Ureter (tissue), 1 donor: ENCODE measurements at regions not wholly inside any gene's neighbourhood (a gene's known extent, or its start where the extent isn't known, plus 50 kb on each side); places are given as distances from the start of the nearest gene placed in this dataset.

ENCODE experiments used
- DNase-seq: peaks from one replicate; pipeline ENCODE4 v3.0.0-alpha.2; 2020; ENCODE audit warnings: low spot score
- donor health status: DM: yes; HTN: yes; CAD: no.

DNA sequence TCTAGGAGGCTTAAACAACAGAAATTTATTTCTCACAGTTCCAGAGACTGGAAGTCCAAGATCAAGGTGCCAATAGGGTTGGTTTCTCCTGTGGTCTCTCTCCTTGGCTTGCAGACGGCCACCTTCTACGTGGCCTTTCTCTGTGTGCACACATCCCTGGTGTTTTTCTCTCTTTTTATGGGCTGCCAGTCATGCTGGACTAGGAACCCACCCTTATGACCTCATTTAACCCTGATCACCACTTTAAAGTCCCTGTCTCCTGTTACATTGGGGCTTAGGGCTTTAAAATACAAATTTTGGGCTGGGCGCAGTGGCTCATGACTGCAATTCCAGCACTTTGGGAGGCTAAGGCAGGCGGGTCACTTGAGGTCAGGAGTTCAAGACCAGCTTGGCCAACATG, 157.1 kb downstream of the TLE1 start:
- DNase-seq: no peak

- DNase-seq: no peak
These were observed 157.8 kb downstream of the TLE1 start for GRCh38 chr9:81531511-81531910.

- no peak for DNase-seq
These were observed 158.5 kb downstream of the TLE1 start for GRCh38 chr9:81530846-81531245.

- DNase-seq: no peak
These were observed 159.0 kb downstream of the TLE1 start for GRCh38 chr9:81530310-81530810.

DNA sequence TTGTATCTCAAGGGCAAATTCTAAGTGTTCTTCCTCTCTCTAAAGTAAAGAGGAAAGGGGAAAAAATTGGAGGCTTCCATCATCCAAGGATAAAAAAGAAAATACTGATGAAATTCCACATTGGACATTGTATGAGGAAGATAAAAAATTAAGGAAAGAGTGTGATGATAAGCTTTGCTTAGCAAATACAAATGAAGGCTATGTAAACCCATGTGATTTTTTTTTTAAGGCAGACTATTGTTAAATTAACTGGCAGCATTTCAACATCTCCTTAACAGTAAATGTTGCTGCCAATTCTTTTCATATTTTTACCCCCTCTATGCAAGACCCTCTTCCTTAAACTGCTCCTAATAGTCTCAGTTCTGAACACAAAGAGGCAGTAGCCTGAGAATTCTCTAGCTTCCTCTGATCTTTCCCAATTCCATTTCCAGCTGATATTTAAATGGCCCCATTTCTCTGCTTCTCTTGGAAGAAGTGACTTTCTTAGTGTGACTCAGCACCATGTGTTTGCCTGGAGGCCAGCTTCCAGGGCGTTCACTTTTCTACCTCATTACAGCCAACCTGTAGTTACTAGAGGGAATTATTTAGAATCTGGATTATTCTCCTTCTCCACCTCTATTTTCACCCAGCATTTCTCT, 159.7 kb downstream of the TLE1 start:
- no peak for DNase-seq

GRCh38 chr9:81526587-81526986, 162.8 kb downstream of the TLE1 start:
- DNase-seq: no peak

- no peak for DNase-seq
These were observed 166.4 kb downstream of the TLE1 start for GRCh38 chr9:81522716-81523551.

DNA sequence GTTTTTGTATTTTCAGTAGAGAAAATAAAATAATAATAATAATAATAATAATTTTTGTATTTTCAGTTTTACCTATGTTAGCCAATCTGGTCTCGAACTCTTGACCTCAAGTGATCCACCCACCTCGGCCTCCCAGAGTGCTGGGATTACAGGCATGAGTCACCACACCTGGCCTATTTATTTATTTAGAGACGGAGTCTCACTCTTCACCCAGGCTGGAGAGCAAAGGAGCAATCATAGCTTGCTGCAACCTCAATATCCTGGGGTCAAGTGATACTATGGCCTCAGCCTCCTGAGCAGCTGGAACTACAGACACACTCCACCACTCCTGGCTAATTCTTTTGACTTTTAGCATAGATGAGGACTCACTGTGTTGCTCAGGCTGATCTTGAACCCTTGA, 167.5 kb downstream of the TLE1 start:
- no peak for DNase-seq

- DNase-seq: no peak
These were observed 169.4 kb downstream of the TLE1 start for GRCh38 chr9:81519816-81520495.

DNA sequence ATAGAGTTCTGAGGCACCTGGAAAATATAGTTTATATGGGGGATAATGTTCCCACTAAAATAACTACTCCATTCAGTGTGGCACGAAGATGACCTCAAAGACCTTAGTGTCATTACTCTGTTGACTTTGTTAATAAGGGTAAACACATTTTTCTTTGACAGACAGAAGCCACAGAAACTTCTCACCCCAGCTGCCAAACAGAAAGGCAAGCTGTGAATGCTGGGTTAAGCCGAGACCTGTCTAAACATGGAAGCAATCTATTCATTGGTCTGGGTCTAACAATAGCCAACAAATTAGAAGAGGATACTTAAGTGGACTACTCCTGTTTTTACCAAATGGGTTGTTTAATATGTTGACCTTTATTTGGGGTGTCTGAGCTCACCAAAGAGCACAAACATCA, 171.4 kb downstream of the TLE1 start:
- no peak for DNase-seq

- no peak for DNase-seq
These were observed 176.3 kb downstream of the TLE1 start for GRCh38 chr9:81513059-81513458.

DNA sequence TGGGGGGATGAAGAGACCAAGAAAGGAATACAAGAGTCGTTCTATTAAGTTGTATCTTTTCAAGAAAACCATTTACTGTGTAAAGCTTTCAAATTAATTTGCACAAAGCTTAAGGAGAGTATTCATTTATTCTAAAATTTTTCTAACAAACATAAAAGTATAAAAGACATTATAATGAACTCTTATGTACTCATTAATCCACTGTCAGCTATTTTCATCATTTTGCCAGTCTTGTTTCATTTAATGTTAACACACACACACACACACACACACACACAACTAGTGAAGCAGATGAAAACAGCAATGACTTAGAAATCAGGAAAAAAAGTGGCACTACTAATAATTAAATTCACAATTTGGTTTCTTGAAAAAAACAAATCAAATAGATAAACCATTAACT, 176.7 kb downstream of the TLE1 start:
- DNase-seq: no peak

DNA sequence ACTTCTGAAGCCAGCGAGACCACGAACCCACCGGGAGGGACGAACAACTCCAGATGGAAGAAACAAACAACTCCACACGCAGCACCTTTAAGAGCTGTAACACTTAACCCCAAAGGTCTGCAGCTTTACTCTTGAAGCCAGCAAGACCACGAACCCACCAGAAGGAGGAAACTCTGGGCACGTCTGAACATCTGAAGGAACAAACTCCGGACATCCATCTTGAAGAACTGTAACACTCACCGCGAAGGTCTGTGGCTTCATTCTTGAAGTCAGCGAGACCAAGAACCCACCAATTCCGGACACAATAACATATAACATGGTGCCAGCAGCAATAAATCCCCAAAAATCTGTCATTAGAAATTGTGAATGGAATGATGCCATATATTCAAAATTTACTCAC, 180.9 kb downstream of the TLE1 start:
- no peak for DNase-seq

- DNase-seq: no peak
These were observed 182.1 kb downstream of the TLE1 start for GRCh38 chr9:81506941-81507864.

- no peak for DNase-seq
These were observed 189.8 kb downstream of the TLE1 start for GRCh38 chr9:81499594-81499993.

GRCh38 chr9:81499021-81499454, 190.3 kb downstream of the TLE1 start:
- DNase-seq: peak; percentile 64

DNA sequence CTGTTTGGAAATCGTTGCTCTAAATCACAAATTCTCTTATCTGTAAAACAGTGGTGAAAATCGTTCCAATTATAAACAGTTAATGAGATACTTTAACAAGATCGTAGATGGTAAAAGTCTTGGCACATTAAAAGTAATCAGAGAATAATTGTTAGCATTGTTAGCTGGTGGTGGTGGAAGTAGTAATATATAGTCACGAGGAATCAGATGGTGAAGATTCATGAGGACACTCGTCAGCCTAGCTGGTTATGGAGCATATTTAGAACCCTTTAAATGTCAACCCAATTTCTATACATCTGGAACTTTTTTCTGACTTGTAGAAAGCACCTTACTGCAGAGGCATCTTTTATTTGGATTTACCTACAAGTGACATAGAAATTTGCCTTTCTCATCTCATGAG, 190.8 kb downstream of the TLE1 start:
- no peak for DNase-seq

- DNase-seq: no peak
These were observed 192.3 kb downstream of the TLE1 start for GRCh38 chr9:81497091-81497490.

GRCh38 chr9:81492710-81493447, 196.5 kb downstream of the TLE1 start:
- DNase-seq: no peak

DNA sequence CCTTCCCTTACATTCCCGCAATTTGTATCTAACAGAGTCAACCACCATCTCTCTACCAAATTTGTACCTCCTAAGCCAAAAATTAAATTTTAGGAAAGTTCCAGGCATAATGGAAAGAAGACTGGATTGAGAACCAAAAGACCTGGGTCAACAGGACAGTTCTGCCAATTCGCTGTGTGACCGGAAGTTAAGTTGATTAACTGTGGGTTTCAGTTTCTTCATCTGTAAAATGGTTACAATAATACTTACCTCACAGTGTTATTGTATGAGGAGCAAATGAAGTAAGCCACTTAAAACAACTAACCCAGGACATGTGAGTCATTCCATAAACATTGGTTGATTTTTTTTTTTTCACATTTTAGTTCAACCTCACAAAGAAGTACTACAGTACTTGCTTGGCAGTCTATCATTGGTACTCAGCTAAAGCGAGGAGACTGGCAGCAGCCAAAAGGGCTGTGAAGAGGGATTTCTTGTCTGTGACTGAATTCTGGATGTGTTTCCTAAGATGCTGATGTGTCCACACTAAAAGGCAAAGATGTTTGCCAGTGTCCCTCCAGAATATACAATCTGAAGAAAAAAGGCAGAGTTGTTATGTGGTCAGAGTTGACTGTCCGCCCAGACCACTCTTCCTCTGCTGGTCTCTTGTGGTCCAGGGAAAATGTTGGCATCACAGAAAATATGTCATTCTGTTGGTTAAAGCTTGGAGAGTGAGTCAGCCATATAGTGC, 198.6 kb downstream of the TLE1 start:
- no peak for DNase-seq
